BJ (cell line): ENCODE measurements at regions not wholly inside any gene's neighbourhood (a gene's known extent, or its start where the extent isn't known, plus 50 kb on each side); places are given as distances from the start of the nearest gene placed in this dataset.

ENCODE experiments used
- CTCF ChIA-PET: fragments of 350-600 bp; formaldehyde crosslinking; extraction: SDS; loops from one replicate; lab custom pipeline; 2021; ENCODE audit warnings: antibody characterized with exemption, inconsistent platforms; lab: Yijun Ruan, JAX
- POLR2A ChIA-PET: fragments of 300-600 bp; sonication (Branson Sonifier 250); formaldehyde crosslinking; extraction: SDS; loops from one replicate; lab custom pipeline; 2021; ENCODE audit warnings: antibody characterized with exemption; lab: Charles Lee
- DNase-seq: peaks from one replicate; pipeline ENCODE4 v3.0.0-alpha.2; 2011; ENCODE audit warnings: low read depth
- H3K27me3 ChIP-seq: 2 replicates; pipeline ENCODE4 v1.6.0; 2011; ENCODE audit warnings: low read length; ENCODE audit not compliant: control insufficient read depth, insufficient read depth
- H3K36me3 ChIP-seq: 2 replicates; pipeline ENCODE4 v1.5.1; 2011; ENCODE audit warnings: low read length; ENCODE audit not compliant: control insufficient read depth, insufficient read depth
- H3K4me3 ChIP-seq: 2 replicates; pipeline ENCODE4 v1.5.1; 2011; ENCODE audit warnings: low read depth, mild to moderate bottlenecking, control low read depth, low read length
- CTCF ChIP-seq: IDR thresholded peaks from 2 replicates; pipeline ENCODE4 v1.5.1; 2011; ENCODE audit warnings: low read depth, mild to moderate bottlenecking, control low read depth, inconsistent platforms, low read length, moderate library complexity; ENCODE audit not compliant: insufficient read depth

- ChIA-PET POLR2A (no interaction called here), CTCF (no interaction called here)
- H3K36me3 ChIP-seq: no peaks in the 10 kb centered on the region
- DNase-seq: no peak
- H3K27me3 ChIP-seq: no peaks in the 10 kb centered on the region
- H3K4me3 ChIP-seq: no peak overlapping the region
- no peak for TF ChIP-seq CTCF
Measured at GRCh38 chrX:103149652-103150051, 56.7 kb upstream of the NXF3 start.

GRCh38 chrX:103148075-103148474 lies 55.1 kb upstream of the NXF3 start:
- Histone ChIP-seq H3K36me3 (no peaks in the 10 kb centered on the region), H3K4me3 (no peak overlapping the region), H3K27me3 (no peaks in the 10 kb centered on the region)
- DNase-seq: no peak
- ChIA-PET POLR2A (no interaction called here), CTCF (no interaction called here)
- no peak for TF ChIP-seq CTCF
